HG03520 (cell line): ENCODE measurements at regions not wholly inside any gene's neighbourhood (a gene's known extent, or its start where the extent isn't known, plus 50 kb on each side); places are given as distances from the start of the nearest gene placed in this dataset.

ENCODE experiments used
- ATAC-seq: cut with Tn5 transposase; IDR thresholded peaks from one replicate; pipeline ENCODE4 v1.9.1; 2021; ENCODE audit warnings: mild to moderate bottlenecking, moderate library complexity; ENCODE audit not compliant: unreplicated experiment

- no peak for ATAC-seq
These were observed 295.9 kb upstream of the ITGA1 start for GRCh38 chr5:52491818-52492217.

GRCh38 chr5:52497133-52497693 is 290.5 kb upstream of the ITGA1 start:
- ATAC-seq: no peak

- ATAC-seq: no peak
These were observed 289.1 kb upstream of the ITGA1 start for GRCh38 chr5:52498607-52499006.

- no peak for ATAC-seq
These were observed 285.2 kb upstream of the ITGA1 start for GRCh38 chr5:52502460-52502999.

GRCh38 chr5:52504584-52505240 is 283.0 kb upstream of the ITGA1 start:
- ATAC-seq: no peak

- ATAC-seq: no peak
These were observed 270.0 kb upstream of the ITGA1 start for GRCh38 chr5:52517667-52518066.

- no peak for ATAC-seq
These were observed 267.5 kb upstream of the ITGA1 start for GRCh38 chr5:52520171-52520570.

GRCh38 chr5:52521236-52521635 is 266.5 kb upstream of the ITGA1 start:
- ATAC-seq: no peak

GRCh38 chr5:52523701-52524100 is 264.0 kb upstream of the ITGA1 start:
- ATAC-seq: no peak

- no peak for ATAC-seq
These were observed 256.6 kb upstream of the ITGA1 start for GRCh38 chr5:52531105-52531504.

GRCh38 chr5:52543594-52543993 is 244.1 kb upstream of the ITGA1 start:
- ATAC-seq: no peak

GRCh38 chr5:52544738-52545137 is 243.0 kb upstream of the ITGA1 start:
- no peak for ATAC-seq

GRCh38 chr5:52554293-52554692 is 233.4 kb upstream of the ITGA1 start:
- no peak for ATAC-seq

GRCh38 chr5:52560366-52560765 is 227.3 kb upstream of the ITGA1 start:
- no peak for ATAC-seq

GRCh38 chr5:52562473-52562872 is 225.2 kb upstream of the ITGA1 start:
- ATAC-seq: no peak

- ATAC-seq: no peak
These were observed 223.1 kb upstream of the ITGA1 start for GRCh38 chr5:52564587-52564986.

GRCh38 chr5:52577546-52577945 is 210.2 kb upstream of the ITGA1 start:
- no peak for ATAC-seq

GRCh38 chr5:52579391-52579790 is 208.3 kb upstream of the ITGA1 start:
- no peak for ATAC-seq

GRCh38 chr5:52580921-52581320 is 206.8 kb upstream of the ITGA1 start:
- no peak for ATAC-seq

GRCh38 chr5:52582313-52582712 is 205.4 kb upstream of the ITGA1 start:
- ATAC-seq: no peak

GRCh38 chr5:52587131-52587530 is 200.6 kb upstream of the ITGA1 start:
- no peak for ATAC-seq

GRCh38 chr5:52597625-52598024 is 190.1 kb upstream of the ITGA1 start:
- no peak for ATAC-seq

GRCh38 chr5:52598968-52599367 is 188.7 kb upstream of the ITGA1 start:
- ATAC-seq: no peak
